ENCODE measurements at regions not wholly inside any gene's neighbourhood (a gene's known extent, or its start where the extent isn't known, plus 50 kb on each side); places are given as distances from the start of the nearest gene placed in this dataset.

GRCh38 chr11:23846902-23847422, 649.9 kb upstream of the LUZP2 start:
- no peaks in the 10 kb centered on the region for H3K9me3 ChIP-seq (ENCODE audit: control insufficient read depth, insufficient read depth, low read depth, low read length)
- no peaks in the 10 kb centered on the region for H3K4me1 ChIP-seq (ENCODE audit: control insufficient read depth, extremely low read depth, insufficient read depth, low read length)
- no peaks in the 10 kb centered on the region for H3K36me3 ChIP-seq (ENCODE audit: control insufficient read depth, insufficient read depth, low read length)
- no peak overlapping the region for H3K27ac ChIP-seq (ENCODE audit: insufficient read depth, low read length)
- no peak overlapping the region for H2AFZ ChIP-seq (ENCODE audit: low read length)
- H3K4me3 ChIP-seq (replicated peaks in 1 of 4; ENCODE audit: control extremely low read depth in 1 of 4, insufficient read depth in 1 of 4, low read depth in 3 of 4, low read length in 4 of 4), result no peak overlapping the region
- no peaks in the 10 kb centered on the region for H4K20me1 ChIP-seq (ENCODE audit: control insufficient read depth, extremely low read depth, insufficient read depth, low read length)
- no peak overlapping the region for H3K9ac ChIP-seq (ENCODE audit: insufficient read depth, low read length)
- no peak overlapping the region for H3K4me2 ChIP-seq (ENCODE audit: extremely low read depth, insufficient read depth, low read length)
- no peaks in the 10 kb centered on the region for H3K27me3 ChIP-seq (ENCODE audit: control insufficient read depth, insufficient read depth, low read length)
- DNase-seq (ENCODE audit: low read depth in 2 of 2), result no peak
- no peak for TF ChIP-seq CTCF (conservative IDR thresholded peaks at IDR 0.05 in 1 of 2, IDR thresholded peaks at IDR 0.05 in 1 of 2; ENCODE audit: low read depth in 1 of 2, low read length in 2 of 2)
- no peak for TF ChIP-seq EZH2 (IDR thresholded peaks at IDR 0.05; ENCODE audit: low read length, missing control alignments)
- no peaks in the 10 kb centered on the region for H3K79me2 ChIP-seq (ENCODE audit: control insufficient read depth, insufficient read depth, low read length)

GRCh38 chr11:23851216-23851615, 645.6 kb upstream of the LUZP2 start:
- no peak overlapping the region for H2AFZ ChIP-seq (ENCODE audit: low read length)
- no peak overlapping the region for H3K27ac ChIP-seq (ENCODE audit: insufficient read depth, low read length)
- H3K27me3 ChIP-seq (ENCODE audit: control insufficient read depth, insufficient read depth, low read length), result no peaks in the 10 kb centered on the region
- H3K9ac ChIP-seq (ENCODE audit: insufficient read depth, low read length), result no peak overlapping the region
- no peaks in the 10 kb centered on the region for H3K9me3 ChIP-seq (ENCODE audit: control insufficient read depth, insufficient read depth, low read depth, low read length)
- TF ChIP-seq EZH2 (IDR thresholded peaks at IDR 0.05; ENCODE audit: low read length, missing control alignments) (no peak), CTCF (conservative IDR thresholded peaks at IDR 0.05 in 1 of 2, IDR thresholded peaks at IDR 0.05 in 1 of 2; ENCODE audit: low read depth in 1 of 2, low read length in 2 of 2) (no peak)
- H3K79me2 ChIP-seq (ENCODE audit: control insufficient read depth, insufficient read depth, low read length), result no peaks in the 10 kb centered on the region
- no peaks in the 10 kb centered on the region for H3K4me1 ChIP-seq (ENCODE audit: control insufficient read depth, extremely low read depth, insufficient read depth, low read length)
- H3K36me3 ChIP-seq (ENCODE audit: control insufficient read depth, insufficient read depth, low read length), result no peaks in the 10 kb centered on the region
- no peaks in the 10 kb centered on the region for H4K20me1 ChIP-seq (ENCODE audit: control insufficient read depth, extremely low read depth, insufficient read depth, low read length)
- no peak for DNase-seq (ENCODE audit: low read depth in 2 of 2)
- H3K4me3 ChIP-seq (replicated peaks in 1 of 4; ENCODE audit: control extremely low read depth in 1 of 4, insufficient read depth in 1 of 4, low read depth in 3 of 4, low read length in 4 of 4), result no peak overlapping the region
- no peak overlapping the region for H3K4me2 ChIP-seq (ENCODE audit: extremely low read depth, insufficient read depth, low read length)

GRCh38 chr11:23856654-23857053, 640.2 kb upstream of the LUZP2 start:
- H3K9me3 ChIP-seq (ENCODE audit: control insufficient read depth, insufficient read depth, low read depth, low read length), result no peaks in the 10 kb centered on the region
- no peak overlapping the region for H3K4me2 ChIP-seq (ENCODE audit: extremely low read depth, insufficient read depth, low read length)
- peak in 1 of 2 donors; percentile 96 for DNase-seq (ENCODE audit: low read depth in 2 of 2)
- no peaks in the 10 kb centered on the region for H4K20me1 ChIP-seq (ENCODE audit: control insufficient read depth, extremely low read depth, insufficient read depth, low read length)
- H3K27me3 ChIP-seq (ENCODE audit: control insufficient read depth, insufficient read depth, low read length), result no peaks in the 10 kb centered on the region
- no peak for TF ChIP-seq EZH2 (IDR thresholded peaks at IDR 0.05; ENCODE audit: low read length, missing control alignments)
- TF ChIP-seq CTCF (conservative IDR thresholded peaks at IDR 0.05 in 1 of 2, IDR thresholded peaks at IDR 0.05 in 1 of 2; ENCODE audit: low read depth in 1 of 2, low read length in 2 of 2), result no peak
- no peaks in the 10 kb centered on the region for H3K36me3 ChIP-seq (ENCODE audit: control insufficient read depth, insufficient read depth, low read length)
- H2AFZ ChIP-seq (ENCODE audit: low read length), result no peak overlapping the region
- no peak overlapping the region for H3K9ac ChIP-seq (ENCODE audit: insufficient read depth, low read length)
- H3K4me1 ChIP-seq (ENCODE audit: control insufficient read depth, extremely low read depth, insufficient read depth, low read length), result no peaks in the 10 kb centered on the region
- no peaks in the 10 kb centered on the region for H3K79me2 ChIP-seq (ENCODE audit: control insufficient read depth, insufficient read depth, low read length)
- no peak overlapping the region for H3K4me3 ChIP-seq (replicated peaks in 1 of 4; ENCODE audit: control extremely low read depth in 1 of 4, insufficient read depth in 1 of 4, low read depth in 3 of 4, low read length in 4 of 4)
- no peak overlapping the region for H3K27ac ChIP-seq (ENCODE audit: insufficient read depth, low read length)
